RWPE2 (cell line): ENCODE measurements at regions not wholly inside any gene's neighbourhood (a gene's known extent, or its start where the extent isn't known, plus 50 kb on each side); places are given as distances from the start of the nearest gene placed in this dataset.
A peak's percentile ranks its signal among the peaks of the same experiment; 100 is the strongest.

Experiments
- ATAC-seq: fragments of 200-7000 bp; cut with Tn5 transposase; 3 replicates; pipeline ENCODE4 v1.9.1; 2021; ENCODE audit warnings: low read depth
- DNase-seq: peaks from one replicate; pipeline ENCODE4 v3.0.0-alpha.2; 2020; ENCODE audit warnings: low spot score
- H3K27ac ChIP-seq: fragments of 450-650 bp; 2 replicates; pipeline ENCODE4 v1.5.1; 2017; ENCODE audit warnings: mild to moderate bottlenecking; ENCODE audit not compliant: poor library complexity, severe bottlenecking
- H3K27me3 ChIP-seq: fragments of 250-450 bp; sonication (Bioruptor Pico); 2 replicates; pipeline ENCODE4 v1.5.1; 2021; ENCODE audit warnings: mild to moderate bottlenecking, moderate library complexity; ENCODE audit not compliant: insufficient read depth, poor library complexity, severe bottlenecking
- H3K36me3 ChIP-seq: fragments of 250-450 bp; sonication (Bioruptor Pico); 2 replicates; pipeline ENCODE4 v1.5.1; 2020; ENCODE audit warnings: low read depth, mild to moderate bottlenecking, moderate library complexity
- H3K4me1 ChIP-seq: fragments of 250-450 bp; sonication (Bioruptor Pico); 2 replicates; pipeline ENCODE4 v1.5.1; 2021; ENCODE audit warnings: mild to moderate bottlenecking, moderate library complexity; ENCODE audit not compliant: insufficient read depth, poor library complexity, severe bottlenecking
- H3K4me3 ChIP-seq: fragments of 250-450 bp; sonication (Bioruptor Pico); 2 replicates; pipeline ENCODE4 v1.5.1; 2021; ENCODE audit warnings: mild to moderate bottlenecking, moderate library complexity; ENCODE audit not compliant: severe bottlenecking
- H3K9me3 ChIP-seq: fragments of 250-450 bp; sonication (Bioruptor Pico); 2 replicates; pipeline ENCODE4 v1.5.1; 2021; ENCODE audit warnings: mild to moderate bottlenecking, moderate library complexity; ENCODE audit not compliant: severe bottlenecking
- CTCF ChIP-seq: fragments of 450-650 bp; IDR thresholded peaks from one replicate; pipeline ENCODE4 v1.5.1; 2017; ENCODE audit warnings: mild to moderate bottlenecking, moderate library complexity; ENCODE audit not compliant: poor library complexity, severe bottlenecking

- peak; percentile 78 for ATAC-seq
- no peaks in the 10 kb centered on the region for H3K9me3 ChIP-seq
- no peak for DNase-seq
- H3K27me3 ChIP-seq = peaks cover 3% of the 10 kb centered on the region
- H3K4me3 ChIP-seq = no peak overlapping the region
- no peaks in the 10 kb centered on the region for H3K36me3 ChIP-seq
- H3K4me1 ChIP-seq = peaks cover 7% of the 10 kb centered on the region
- peak; percentile 97 for TF ChIP-seq CTCF
- no peak overlapping the region for H3K27ac ChIP-seq
Observed at GRCh38 chr5:18393565-18394442, 759.5 kb downstream of the TAF11L14 start.

- Histone ChIP-seq H3K4me1 (peaks cover 7% of the 10 kb centered on the region), H3K4me3 (no peak overlapping the region), H3K27me3 (peaks cover 3% of the 10 kb centered on the region), H3K9me3 (no peaks in the 10 kb centered on the region), H3K36me3 (no peaks in the 10 kb centered on the region), H3K27ac (no peak overlapping the region)
- ATAC-seq = no peak
- peak; percentile 77 for TF ChIP-seq CTCF
- DNase-seq = no peak
Observed at GRCh38 chr5:18394443-18394804, 760.2 kb downstream of the TAF11L14 start.

- Histone ChIP-seq H3K27me3 (peaks cover 3% of the 10 kb centered on the region), H3K9me3 (no peaks in the 10 kb centered on the region), H3K36me3 (no peaks in the 10 kb centered on the region), H3K4me1 (peaks cover 7% of the 10 kb centered on the region), H3K4me3 (no peak overlapping the region), H3K27ac (no peak overlapping the region)
- DNase-seq (no peak), ATAC-seq (peak; percentile 40)
- no peak for TF ChIP-seq CTCF
Observed at GRCh38 chr5:18395126-18396110, 761.2 kb downstream of the TAF11L14 start.

- Histone ChIP-seq H3K36me3 (no peaks in the 10 kb centered on the region), H3K27ac (no peak overlapping the region), H3K4me3 (no peak overlapping the region), H3K4me1 (peaks cover 7% of the 10 kb centered on the region), H3K27me3 (peaks cover 3% of the 10 kb centered on the region), H3K9me3 (no peaks in the 10 kb centered on the region)
- TF ChIP-seq CTCF = no peak
- ATAC-seq = no peak
- no peak for DNase-seq
Observed at GRCh38 chr5:18397371-18397770, 763.1 kb downstream of the TAF11L14 start.
